C4-2B (cell line): ENCODE measurements at regions not wholly inside any gene's neighbourhood (a gene's known extent, or its start where the extent isn't known, plus 50 kb on each side); places are given as distances from the start of the nearest gene placed in this dataset.

Experiments
- ZFX ChIP-seq: fragments of 450-650 bp; IDR thresholded peaks from 2 replicates; pipeline ENCODE4 v1.6.1; 2017
- TF ChIP-seq, protein P1 (sequence below): fragments of 450-650 bp; conservative IDR thresholded peaks from 2 replicates; pipeline ENCODE4 v1.5.1; 2017; ENCODE audit warnings: mild to moderate bottlenecking

DNA sequence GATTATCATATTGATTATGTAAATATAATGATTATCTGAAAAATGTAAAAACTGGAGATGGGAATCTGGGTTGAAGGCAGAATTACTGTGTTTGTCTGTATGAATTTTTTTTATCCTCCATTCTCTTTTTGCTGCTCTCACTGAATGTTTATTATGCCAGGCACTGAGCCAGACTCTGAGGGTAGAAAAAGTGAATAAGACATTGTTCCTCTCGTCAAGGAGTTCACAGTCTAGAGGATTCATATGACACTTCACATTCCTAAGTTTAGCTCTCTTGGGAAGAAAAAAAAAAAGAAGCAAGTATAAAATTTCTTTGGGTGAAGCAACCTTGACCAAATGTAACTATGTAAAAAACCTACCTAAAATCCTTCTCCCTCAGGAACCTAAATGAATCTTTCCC, 120.9 kb upstream of the LMO3 start:
- TF ChIP-seq, protein P1, sequence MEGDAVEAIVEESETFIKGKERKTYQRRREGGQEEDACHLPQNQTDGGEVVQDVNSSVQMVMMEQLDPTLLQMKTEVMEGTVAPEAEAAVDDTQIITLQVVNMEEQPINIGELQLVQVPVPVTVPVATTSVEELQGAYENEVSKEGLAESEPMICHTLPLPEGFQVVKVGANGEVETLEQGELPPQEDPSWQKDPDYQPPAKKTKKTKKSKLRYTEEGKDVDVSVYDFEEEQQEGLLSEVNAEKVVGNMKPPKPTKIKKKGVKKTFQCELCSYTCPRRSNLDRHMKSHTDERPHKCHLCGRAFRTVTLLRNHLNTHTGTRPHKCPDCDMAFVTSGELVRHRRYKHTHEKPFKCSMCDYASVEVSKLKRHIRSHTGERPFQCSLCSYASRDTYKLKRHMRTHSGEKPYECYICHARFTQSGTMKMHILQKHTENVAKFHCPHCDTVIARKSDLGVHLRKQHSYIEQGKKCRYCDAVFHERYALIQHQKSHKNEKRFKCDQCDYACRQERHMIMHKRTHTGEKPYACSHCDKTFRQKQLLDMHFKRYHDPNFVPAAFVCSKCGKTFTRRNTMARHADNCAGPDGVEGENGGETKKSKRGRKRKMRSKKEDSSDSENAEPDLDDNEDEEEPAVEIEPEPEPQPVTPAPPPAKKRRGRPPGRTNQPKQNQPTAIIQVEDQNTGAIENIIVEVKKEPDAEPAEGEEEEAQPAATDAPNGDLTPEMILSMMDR: no peak
- no peak for TF ChIP-seq ZFX
